Upper lobe of right lung (tissue), 1 donor: ENCODE measurements at regions not wholly inside any gene's neighbourhood (a gene's known extent, or its start where the extent isn't known, plus 50 kb on each side); places are given as distances from the start of the nearest gene placed in this dataset.
"Not testable (repeated sequence)": the region's sequence is repeated elsewhere in the genome, so short reads cannot be mapped to it uniquely, and the experiment has no call there.

Source experiments
- ATAC-seq: fragments of 200-7000 bp; cut with Tn5 transposase; one replicate; pipeline ENCODE4 v1.9.1; 2020; ENCODE audit warnings: mild to moderate bottlenecking, moderate library complexity
- DNase-seq: peaks from one replicate; pipeline ENCODE4 v3.0.0-alpha.2; 2020
- H3K27ac ChIP-seq: fragments of 200-600 bp; one replicate; pipeline ENCODE4 v1.8.0; 2022
- H3K27me3 ChIP-seq: fragments of 200-600 bp; one replicate; pipeline ENCODE4 v1.8.0; 2022; ENCODE audit warnings: mild to moderate bottlenecking
- H3K36me3 ChIP-seq: fragments of 200-600 bp; one replicate; pipeline ENCODE4 v1.8.0; 2022
- H3K4me1 ChIP-seq: fragments of 200-600 bp; one replicate; pipeline ENCODE4 v1.8.0; 2022
- H3K4me3 ChIP-seq: fragments of 200-600 bp; one replicate; pipeline ENCODE4 v1.8.0; 2022; ENCODE audit warnings: mild to moderate bottlenecking
- H3K9me3 ChIP-seq: fragments of 200-600 bp; one replicate; pipeline ENCODE4 v1.8.0; 2022
- intact Hi-C: fragments of 100-400 bp; cut with DNase I; formaldehyde crosslinking; loops from one replicate; pipeline ENCODE4 v1.11.0; 2022
- TF ChIP-seq, protein P1 (sequence below): fragments of 200-600 bp; IDR thresholded peaks from one replicate; pipeline ENCODE4 v1.8.0; 2022; ENCODE audit warnings: antibody characterized with exemption
- donor health status: DM: no; HTN: yes; CAD: no; lungs with severe emphysema.

DNA sequence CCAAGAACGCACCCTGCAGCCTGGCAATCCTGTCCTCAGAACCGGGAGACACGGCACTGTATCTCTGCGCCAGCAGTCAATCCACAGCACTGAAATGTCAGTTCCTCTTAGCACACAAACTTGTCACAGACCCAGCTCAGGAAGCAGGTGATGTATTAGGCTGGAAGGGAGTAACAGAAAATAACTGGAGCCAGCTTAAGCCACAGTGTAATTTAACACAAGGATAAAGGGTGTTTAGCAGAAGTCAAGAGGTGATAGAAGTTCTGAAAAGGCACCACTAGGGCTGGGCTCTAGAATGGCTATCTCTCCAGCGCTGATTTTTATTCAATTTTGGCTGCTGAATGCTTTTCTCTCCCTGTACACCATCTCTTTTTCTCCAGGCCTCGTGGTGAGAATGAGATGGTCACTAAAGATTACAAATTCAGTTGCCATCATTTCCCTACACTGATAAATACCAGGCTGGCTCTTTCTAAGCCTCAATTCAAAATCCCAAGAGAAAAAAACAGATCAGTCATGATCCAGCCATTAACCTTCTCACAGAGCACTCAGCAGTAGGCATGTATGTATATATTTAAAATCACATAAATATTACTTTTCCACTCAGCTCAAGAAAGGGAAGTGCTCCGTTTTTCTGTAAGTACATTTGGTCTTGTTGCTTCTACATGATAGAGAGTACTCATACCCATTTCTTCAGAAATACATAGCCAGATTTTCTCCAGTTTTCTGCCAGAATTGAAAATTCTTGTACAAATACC is 102.7 kb upstream of the PRSS1 start:
- Histone ChIP-seq H3K4me1 (no peaks in the 10 kb centered on the region), H3K27ac (no peak overlapping the region), H3K4me3 (no peak overlapping the region), H3K27me3 (peaks cover 22% of the 10 kb centered on the region), H3K36me3 (no peaks in the 10 kb centered on the region), H3K9me3 (no peaks in the 10 kb centered on the region)
- DNase-seq: no peak
- ATAC-seq: no peak
- TF ChIP-seq, protein P1, sequence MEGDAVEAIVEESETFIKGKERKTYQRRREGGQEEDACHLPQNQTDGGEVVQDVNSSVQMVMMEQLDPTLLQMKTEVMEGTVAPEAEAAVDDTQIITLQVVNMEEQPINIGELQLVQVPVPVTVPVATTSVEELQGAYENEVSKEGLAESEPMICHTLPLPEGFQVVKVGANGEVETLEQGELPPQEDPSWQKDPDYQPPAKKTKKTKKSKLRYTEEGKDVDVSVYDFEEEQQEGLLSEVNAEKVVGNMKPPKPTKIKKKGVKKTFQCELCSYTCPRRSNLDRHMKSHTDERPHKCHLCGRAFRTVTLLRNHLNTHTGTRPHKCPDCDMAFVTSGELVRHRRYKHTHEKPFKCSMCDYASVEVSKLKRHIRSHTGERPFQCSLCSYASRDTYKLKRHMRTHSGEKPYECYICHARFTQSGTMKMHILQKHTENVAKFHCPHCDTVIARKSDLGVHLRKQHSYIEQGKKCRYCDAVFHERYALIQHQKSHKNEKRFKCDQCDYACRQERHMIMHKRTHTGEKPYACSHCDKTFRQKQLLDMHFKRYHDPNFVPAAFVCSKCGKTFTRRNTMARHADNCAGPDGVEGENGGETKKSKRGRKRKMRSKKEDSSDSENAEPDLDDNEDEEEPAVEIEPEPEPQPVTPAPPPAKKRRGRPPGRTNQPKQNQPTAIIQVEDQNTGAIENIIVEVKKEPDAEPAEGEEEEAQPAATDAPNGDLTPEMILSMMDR: no peak
- intact Hi-C loops: no loop called here

GRCh38 chr7:142645777-142646176 is 103.5 kb upstream of the PRSS1 start:
- TF ChIP-seq, protein P1: no peak
- no peak for ATAC-seq
- Histone ChIP-seq H3K36me3 (no peaks in the 10 kb centered on the region), H3K9me3 (no peaks in the 10 kb centered on the region), H3K4me1 (no peaks in the 10 kb centered on the region), H3K27ac (no peak overlapping the region), H3K27me3 (peaks cover 22% of the 10 kb centered on the region), H3K4me3 (no peak overlapping the region)
- intact Hi-C loops: no loop called here
- DNase-seq: no peak

DNA sequence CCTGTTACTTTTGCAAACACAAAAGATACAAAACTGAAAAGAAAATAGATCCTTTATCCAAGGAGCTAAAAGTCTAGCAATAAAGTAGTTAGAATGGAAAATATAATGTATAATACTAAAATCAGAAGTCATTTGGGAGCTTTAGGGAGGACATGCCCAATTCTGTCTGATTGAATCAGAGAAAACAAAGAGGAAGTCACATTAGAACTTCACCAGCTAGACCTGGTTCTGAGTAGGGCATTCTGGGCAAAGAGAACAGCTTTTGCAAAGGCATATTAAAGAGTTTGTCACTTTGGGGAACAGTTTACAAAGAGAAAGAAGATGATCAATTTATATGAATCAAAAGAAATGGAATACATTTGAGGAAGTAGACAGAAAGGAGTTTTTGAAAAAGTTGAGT is 107.0 kb upstream of the PRSS1 start:
- Histone ChIP-seq H3K36me3 (no peaks in the 10 kb centered on the region), H3K9me3 (no peaks in the 10 kb centered on the region), H3K27me3 (peaks cover 28% of the 10 kb centered on the region), H3K4me3 (no peak overlapping the region), H3K4me1 (no peaks in the 10 kb centered on the region), H3K27ac (no peak overlapping the region)
- intact Hi-C loops: no loop called here
- no peak for ATAC-seq
- no peak for DNase-seq
- TF ChIP-seq, protein P1: no peak

GRCh38 chr7:142641252-142641651 is 108.0 kb upstream of the PRSS1 start:
- H3K4me3 ChIP-seq, H3K27ac ChIP-seq, H3K4me1 ChIP-seq, ATAC-seq, H3K9me3 ChIP-seq, DNase-seq, H3K36me3 ChIP-seq, intact Hi-C loops: not testable (repeated sequence)
- peaks cover 28% of the 10 kb centered on the region for H3K27me3 ChIP-seq

DNA sequence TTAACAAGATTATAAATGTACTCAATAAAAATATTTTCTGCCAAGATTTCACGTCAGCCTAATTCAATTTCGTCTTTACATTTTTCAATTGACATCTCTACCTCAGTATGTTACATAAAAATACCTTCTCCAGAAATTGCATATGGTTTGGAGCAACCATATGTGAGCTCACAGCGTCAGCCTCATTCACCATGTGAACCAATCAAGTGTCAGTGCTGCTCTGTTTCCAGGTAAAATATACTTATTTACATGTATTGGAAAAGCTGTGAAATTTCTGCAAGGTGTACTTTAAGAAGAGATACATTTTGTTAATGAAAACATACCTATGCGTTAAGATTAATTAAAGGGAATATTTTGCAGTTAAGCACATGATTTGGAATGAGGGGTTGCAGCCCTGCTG is 110.7 kb upstream of the PRSS1 start:
- Histone ChIP-seq H3K36me3 (no peaks in the 10 kb centered on the region), H3K9me3 (no peaks in the 10 kb centered on the region), H3K27me3 (peaks cover 16% of the 10 kb centered on the region), H3K4me1 (no peaks in the 10 kb centered on the region), H3K27ac (no peak overlapping the region), H3K4me3 (no peak overlapping the region)
- TF ChIP-seq, protein P1: no peak
- intact Hi-C loops: no loop called here
- ATAC-seq: no peak
- no peak for DNase-seq

- ATAC-seq (no peak), DNase-seq (no peak)
- Histone ChIP-seq H3K27ac (no peak overlapping the region), H3K27me3 (peaks cover 18% of the 10 kb centered on the region), H3K4me3 (no peak overlapping the region), H3K36me3 (no peaks in the 10 kb centered on the region), H3K4me1 (no peaks in the 10 kb centered on the region), H3K9me3 (no peaks in the 10 kb centered on the region)
- TF ChIP-seq, protein P1: no peak
- intact Hi-C loops: no loop called here
Measured at GRCh38 chr7:142637240-142637639, 112.0 kb upstream of the PRSS1 start.
